HepG2 (cell line): ENCODE measurements at regions not wholly inside any gene's neighbourhood (a gene's known extent, or its start where the extent isn't known, plus 50 kb on each side); places are given as distances from the start of the nearest gene placed in this dataset.

Source experiments
- CBX2 ChIP-seq, 2 experiments: fragments of 200-600 bp in 1 of 2; sonication (generic); formaldehyde crosslinking in 1 of 2; IDR thresholded peaks; 2 replicates each; pipeline versions ENCODE4 v1.7.0 to v1.8.1; 2018 to 2022; ENCODE audit warnings: low read depth in 2 of 2, low read length in 1 of 2, mild to moderate bottlenecking in 1 of 2, missing genetic modification reagents in 1 of 2
- CTCF ChIP-seq: sonication (generic); formaldehyde crosslinking; IDR thresholded peaks from 2 replicates; pipeline ENCODE4 v1.5.0; 2020; ENCODE audit warnings: mild to moderate bottlenecking, missing genetic modification reagents, moderate library complexity
- EP300 ChIP-seq, 3 experiments: sonication (generic) in 1 of 3; formaldehyde crosslinking in 1 of 3; IDR thresholded peaks; 2 replicates each; pipeline versions ENCODE4 v1.5.1 to v1.6.1; 2011 to 2020; ENCODE audit warnings: low read depth in 2 of 3, low read length in 2 of 3, borderline replicate concordance in 1 of 3, improper control_type of control experiment in 1 of 3, mild to moderate bottlenecking in 1 of 3, missing genetic modification reagents in 1 of 3, moderate library complexity in 1 of 3
- PHF8 ChIP-seq: sonication (generic); formaldehyde crosslinking; IDR thresholded peaks from 2 replicates; pipeline ENCODE4 v1.5.0; 2020; ENCODE audit warnings: missing genetic modification reagents
- POLR2A ChIP-seq, 2 experiments: IDR thresholded peaks; 2 replicates each; pipeline ENCODE4 v1.6.1; 2011; ENCODE audit warnings: low read depth in 2 of 2, low read length in 2 of 2, mild to moderate bottlenecking in 1 of 2, moderate library complexity in 1 of 2; ENCODE audit not compliant: insufficient read depth in 1 of 2
- REST ChIP-seq, 2 experiments: IDR thresholded peaks; 2 replicates each; pipeline ENCODE4 v1.6.1; 2011 to 2012; ENCODE audit warnings: low read length in 2 of 2, borderline replicate concordance in 1 of 2, low read depth in 1 of 2, mild to moderate bottlenecking in 1 of 2, moderate library complexity in 1 of 2
- ZFP82 ChIP-seq: sonication (generic); formaldehyde crosslinking; IDR thresholded peaks from 2 replicates; pipeline ENCODE4 v1.5.1; 2020; ENCODE audit warnings: mild to moderate bottlenecking, missing genetic modification reagents, borderline replicate concordance

GRCh38 chr2:109679225-109679624 is 65.1 kb downstream of the SOWAHC start:
- no peak for TF ChIP-seq POLR2A (IDR thresholded peaks at IDR 0.05; ENCODE audit: insufficient read depth in 1 of 2, low read depth in 2 of 2, low read length in 2 of 2)
- no peak for TF ChIP-seq EP300 (IDR thresholded peaks at IDR 0.05; ENCODE audit: low read depth in 2 of 2, low read length in 2 of 2)
- no peak for TF ChIP-seq EP300 (CRISPR knock-in tag; IDR thresholded peaks at IDR 0.05; ENCODE audit: borderline replicate concordance)
- no peak for TF ChIP-seq CBX2 (IDR thresholded peaks at IDR 0.05; ENCODE audit: low read depth, low read length)
- no peak for TF ChIP-seq CBX2 (CRISPR knock-in tag; IDR thresholded peaks at IDR 0.05; ENCODE audit: low read depth)
- TF ChIP-seq REST (IDR thresholded peaks at IDR 0.05; ENCODE audit: borderline replicate concordance in 1 of 2, low read depth in 1 of 2, low read length in 2 of 2): no peak
- no peak for TF ChIP-seq ZFP82 (CRISPR knock-in tag)
- TF ChIP-seq PHF8 (CRISPR knock-in tag): no peak
- no peak for TF ChIP-seq CTCF
